Heart left ventricle (tissue), 13 donors: ENCODE measurements at regions not wholly inside any gene's neighbourhood (a gene's known extent, or its start where the extent isn't known, plus 50 kb on each side); places are given as distances from the start of the nearest gene placed in this dataset.

Source experiments
- POLR2A ChIP-seq, 2 donors: fragments of 450-650 bp; IDR thresholded peaks; one replicate each; pipeline ENCODE4 v1.6.1; 2017; ENCODE audit warnings: antibody characterized with exemption in 2 of 2, mild to moderate bottlenecking in 2 of 2, moderate library complexity in 2 of 2
- TF ChIP-seq, protein P1 (sequence below), 12 donors: fragments of 200-600 bp; sonication (generic) in 4 of 12; IDR thresholded peaks; one replicate each; pipeline versions ENCODE4 v1.5.0 to v1.8.0; 2018 to 2022; ENCODE audit warnings: antibody characterized with exemption in 12 of 12, mild to moderate bottlenecking in 5 of 12
- donor health status: ischemic (EF 13 %, LVEDD 7.1; RV severe dilation, severe dysfunction).
- donor health status: DM: no; HTN: yes; CAD: no.
- donor health status: DM: no; HTN: no; CAD: no.
- donor health status: ischemic (EF 25% LVEDD 6.9; RV normal size, moderate dysfunction).
- donor health status: ischemic (EF 25% LVEDD 5.7; RV mildly dilated, moderate dysfunction).
- donor health status: ischemic (EF 35%, LVEDD 5.7; RV mildly dilated, moderate dysfunction).
- donor health status: nonischemic (EF 11% LVEDD 7.7; RV severe dilation, severe dysfunction).
- donor health status: DM: yes; HTN: yes; CAD: no.
- donor health status: PGD.
- donor health status: ischemic (EF 29% LVEDD 5.4; RV normal size, mild dysfunction).
- donor health status: nonischemic (EF 23%, LVEDD 6.1; RV moderate dilation, normal function).

DNA sequence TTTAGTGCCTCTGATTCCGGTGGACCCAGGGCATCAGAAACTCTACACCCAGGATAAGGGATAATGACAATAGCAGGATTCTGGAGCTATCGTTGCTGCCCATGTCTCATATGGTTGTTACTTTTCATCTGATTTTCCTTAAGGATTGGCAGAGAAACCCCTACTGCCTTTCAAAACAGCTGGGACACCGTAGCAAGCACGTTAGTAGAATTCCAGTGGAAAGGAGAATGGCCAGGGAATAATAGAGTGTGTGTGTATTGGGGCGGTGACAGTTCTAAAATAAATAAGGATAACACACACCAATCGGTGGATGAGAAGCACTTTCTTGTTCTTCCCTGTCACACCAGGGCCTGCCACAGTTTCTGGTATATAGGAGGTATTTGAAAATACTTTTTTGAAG lies 251.8 kb downstream of the HAPSTR1 start:
- TF ChIP-seq, protein P1, sequence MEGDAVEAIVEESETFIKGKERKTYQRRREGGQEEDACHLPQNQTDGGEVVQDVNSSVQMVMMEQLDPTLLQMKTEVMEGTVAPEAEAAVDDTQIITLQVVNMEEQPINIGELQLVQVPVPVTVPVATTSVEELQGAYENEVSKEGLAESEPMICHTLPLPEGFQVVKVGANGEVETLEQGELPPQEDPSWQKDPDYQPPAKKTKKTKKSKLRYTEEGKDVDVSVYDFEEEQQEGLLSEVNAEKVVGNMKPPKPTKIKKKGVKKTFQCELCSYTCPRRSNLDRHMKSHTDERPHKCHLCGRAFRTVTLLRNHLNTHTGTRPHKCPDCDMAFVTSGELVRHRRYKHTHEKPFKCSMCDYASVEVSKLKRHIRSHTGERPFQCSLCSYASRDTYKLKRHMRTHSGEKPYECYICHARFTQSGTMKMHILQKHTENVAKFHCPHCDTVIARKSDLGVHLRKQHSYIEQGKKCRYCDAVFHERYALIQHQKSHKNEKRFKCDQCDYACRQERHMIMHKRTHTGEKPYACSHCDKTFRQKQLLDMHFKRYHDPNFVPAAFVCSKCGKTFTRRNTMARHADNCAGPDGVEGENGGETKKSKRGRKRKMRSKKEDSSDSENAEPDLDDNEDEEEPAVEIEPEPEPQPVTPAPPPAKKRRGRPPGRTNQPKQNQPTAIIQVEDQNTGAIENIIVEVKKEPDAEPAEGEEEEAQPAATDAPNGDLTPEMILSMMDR (IDR thresholded peaks at IDR 0.05), result no peak
- no peak for TF ChIP-seq POLR2A (IDR thresholded peaks at IDR 0.05)
